GM12874 (cell line): ENCODE measurements at regions not wholly inside any gene's neighbourhood (a gene's known extent, or its start where the extent isn't known, plus 50 kb on each side); places are given as distances from the start of the nearest gene placed in this dataset.

Source experiments
- CTCF ChIP-seq: IDR thresholded peaks from 2 replicates; pipeline ENCODE4 v1.5.1; 2011; ENCODE audit warnings: low read depth, mild to moderate bottlenecking, control low read depth, low read length, moderate library complexity; ENCODE audit not compliant: insufficient read depth

GRCh38 chr11:71370020-71370747, 78.0 kb downstream of the DHCR7 start:
- TF ChIP-seq CTCF = no peak

- TF ChIP-seq CTCF = no peak
Observed at GRCh38 chr11:71369411-71369810, 78.8 kb downstream of the DHCR7 start.

- no peak for TF ChIP-seq CTCF
Observed at GRCh38 chr11:71368966-71369365, 79.2 kb downstream of the DHCR7 start.

- no peak for TF ChIP-seq CTCF
Observed at GRCh38 chr11:71367756-71368155, 80.4 kb downstream of the DHCR7 start.

GRCh38 chr11:71366076-71366475, 82.1 kb downstream of the DHCR7 start:
- no peak for TF ChIP-seq CTCF

- no peak for TF ChIP-seq CTCF
Observed at GRCh38 chr11:71365626-71366025, 82.6 kb downstream of the DHCR7 start.

GRCh38 chr11:71364806-71365205, 83.4 kb downstream of the DHCR7 start:
- TF ChIP-seq CTCF = no peak
